ENCODE measurements at regions not wholly inside any gene's neighbourhood (a gene's known extent, or its start where the extent isn't known, plus 50 kb on each side); places are given as distances from the start of the nearest gene placed in this dataset.
A peak's percentile ranks its signal among the peaks of the same experiment; 100 is the strongest.
"Not testable (repeated sequence)": the region's sequence is repeated elsewhere in the genome, so short reads cannot be mapped to it uniquely, and the experiment has no call there.

DNA sequence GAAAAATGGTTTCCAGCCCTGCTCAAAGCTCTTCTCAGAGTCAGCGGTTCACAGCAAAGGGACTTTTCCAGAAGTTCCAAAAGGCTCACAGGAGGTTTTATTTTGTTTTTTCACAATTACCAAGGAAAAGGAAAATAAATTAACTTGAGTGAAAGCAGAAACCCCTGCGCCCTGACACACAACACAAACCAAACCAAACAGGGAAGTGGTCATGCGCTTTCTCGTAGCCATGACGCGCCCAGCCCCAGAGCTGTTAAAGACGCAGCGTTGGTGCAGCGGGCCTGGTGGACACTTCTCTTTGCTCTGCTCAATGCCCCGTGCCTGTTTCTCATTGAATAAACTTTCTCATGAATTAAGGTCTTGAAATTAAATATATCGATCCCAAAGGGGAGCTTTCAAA is 134.4 kb upstream of the LYZL2 start:
- peak; percentile 67 for DNase-seq

- DNase-seq = no peak
These were observed 133.1 kb upstream of the LYZL2 start for GRCh38 chr10:30762620-30763019.

DNA sequence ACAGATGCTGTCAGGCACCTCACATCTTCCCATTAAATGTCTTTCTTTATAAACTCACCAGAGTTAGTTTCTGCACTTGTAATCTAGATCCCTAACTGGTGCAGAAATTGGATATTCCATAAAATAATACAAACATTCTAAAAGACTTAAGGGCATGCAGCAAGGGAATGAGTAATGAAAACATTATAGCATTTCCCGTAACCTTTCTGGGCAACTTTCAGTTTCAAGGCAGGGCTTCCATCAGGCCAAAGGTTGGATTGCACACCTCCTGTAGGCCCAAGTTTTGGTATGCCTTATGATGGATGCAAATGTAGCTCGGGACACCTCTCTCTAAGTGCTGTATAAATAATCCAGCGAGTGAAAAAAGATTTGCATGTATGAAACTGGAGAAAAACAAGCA is 129.9 kb upstream of the LYZL2 start:
- DNase-seq = no peak

DNA sequence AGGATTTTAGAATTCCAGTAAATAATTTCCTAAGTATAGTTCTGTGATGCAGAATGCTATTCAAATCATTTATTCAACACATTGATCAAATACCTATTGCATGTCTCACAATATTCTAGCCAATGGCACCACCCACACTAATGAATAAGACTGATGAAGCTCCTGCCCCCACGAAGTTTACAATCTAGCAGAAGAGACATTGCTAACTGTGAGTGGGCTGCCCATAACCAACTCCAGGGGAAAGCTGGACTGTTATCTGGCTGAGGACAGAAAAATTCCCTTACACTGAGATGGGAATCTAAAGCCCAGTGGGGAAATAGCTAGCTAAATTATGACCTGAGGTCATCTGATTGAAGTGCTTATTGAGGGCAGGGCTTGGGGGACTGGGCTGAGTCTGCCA is 128.8 kb upstream of the LYZL2 start:
- no peak for DNase-seq

DNA sequence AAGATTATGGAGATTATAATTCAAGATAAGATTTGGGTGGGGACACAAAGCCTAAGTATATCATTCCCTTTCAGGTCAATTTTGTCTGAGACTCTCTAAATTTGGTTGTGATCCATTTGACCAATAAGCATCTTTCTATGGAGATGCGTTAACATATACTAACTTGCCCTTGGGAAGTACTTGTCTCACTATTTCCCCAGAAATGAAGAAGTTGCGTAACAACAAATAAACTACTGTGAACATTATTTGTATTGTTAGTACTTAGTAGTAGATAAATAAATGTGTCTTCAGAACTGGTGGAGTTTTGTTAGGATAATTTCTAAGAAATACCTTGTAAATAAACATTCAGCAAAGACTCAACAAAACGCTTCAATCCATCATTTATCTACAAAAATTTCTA is 127.3 kb upstream of the LYZL2 start:
- DNase-seq = no peak

DNA sequence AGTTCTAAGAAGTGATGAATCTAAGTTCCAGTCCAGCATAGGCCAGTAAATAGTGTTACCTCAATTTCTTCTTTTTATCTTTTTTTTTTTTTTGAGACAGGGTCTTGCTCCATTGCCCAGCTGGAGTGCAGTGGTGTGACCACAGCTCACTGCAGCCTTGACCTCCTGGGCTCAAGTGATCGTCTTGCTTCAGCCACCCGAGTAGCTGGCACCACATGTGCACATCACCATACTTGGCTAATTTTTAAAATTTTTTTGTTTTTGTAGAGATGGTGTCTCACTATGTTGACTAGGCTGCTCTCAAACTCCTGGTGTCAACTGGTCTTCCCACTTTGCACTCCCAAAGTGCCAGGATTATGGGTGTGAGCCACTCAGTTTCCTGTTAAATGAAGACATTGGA is 126.6 kb upstream of the LYZL2 start:
- no peak for DNase-seq

GRCh38 chr10:30755441-30755953 is 125.9 kb upstream of the LYZL2 start:
- DNase-seq = peak; percentile 95

DNA sequence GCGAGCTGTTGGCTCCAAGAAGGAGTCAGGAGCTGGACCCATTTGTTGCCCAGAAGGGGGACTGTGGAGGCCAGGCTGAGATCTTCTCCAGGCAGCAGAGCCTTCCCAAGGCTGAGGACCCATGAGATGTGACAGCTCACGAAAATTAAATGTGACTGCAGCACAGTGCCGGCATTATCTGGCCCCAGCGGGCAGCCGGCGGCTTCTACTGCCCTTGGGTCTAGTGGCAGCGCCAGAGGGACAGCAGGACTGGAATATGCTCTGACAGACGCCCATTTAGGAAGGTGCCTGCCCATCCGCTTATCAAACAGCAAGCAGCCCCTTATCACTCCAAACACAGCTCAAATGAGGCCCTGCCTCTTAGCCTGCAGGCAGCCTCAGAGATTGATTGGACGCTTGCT is 122.9 kb upstream of the LYZL2 start:
- DNase-seq = no peak

- peak; percentile 92 for DNase-seq
These were observed 122.3 kb upstream of the LYZL2 start for GRCh38 chr10:30751678-30752331.

DNA sequence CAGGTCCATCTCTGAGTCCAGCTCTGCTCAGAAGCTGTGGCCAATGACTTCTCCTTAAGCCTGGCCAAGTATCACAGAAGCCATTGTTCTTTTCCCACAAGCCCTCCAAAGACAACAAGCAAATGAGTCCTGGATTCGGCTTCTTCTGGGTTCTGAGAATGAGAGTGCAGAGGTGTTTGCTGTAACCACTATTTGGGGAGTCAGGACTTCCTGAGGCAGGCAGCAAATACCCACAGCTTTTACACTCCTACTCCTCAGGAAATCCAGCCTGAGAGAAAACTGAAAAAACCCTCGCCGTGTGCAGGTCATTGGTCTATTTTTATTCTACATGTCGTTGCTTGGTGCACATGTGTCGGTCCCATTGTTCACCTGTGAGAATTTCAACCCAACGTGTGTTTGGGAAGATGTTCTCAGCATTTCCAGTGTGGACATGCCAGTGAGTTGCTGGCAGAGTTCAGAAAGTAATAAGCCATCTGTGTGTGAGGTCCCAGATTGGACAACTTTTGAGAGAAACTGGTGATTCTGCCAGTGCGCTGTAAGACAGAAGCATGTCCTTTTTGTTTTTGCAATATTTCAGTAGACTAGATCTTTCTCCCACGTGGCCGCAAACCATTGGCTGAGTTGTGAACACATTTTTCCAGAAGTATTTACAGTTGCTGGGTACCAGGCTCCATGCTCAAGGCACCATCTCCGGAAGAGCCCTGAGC is 121.6 kb upstream of the LYZL2 start:
- no peak for DNase-seq

GRCh38 chr10:30749385-30749784 is 119.8 kb upstream of the LYZL2 start:
- no peak for DNase-seq

GRCh38 chr10:30748152-30748973 is 118.8 kb upstream of the LYZL2 start:
- no peak for DNase-seq

DNA sequence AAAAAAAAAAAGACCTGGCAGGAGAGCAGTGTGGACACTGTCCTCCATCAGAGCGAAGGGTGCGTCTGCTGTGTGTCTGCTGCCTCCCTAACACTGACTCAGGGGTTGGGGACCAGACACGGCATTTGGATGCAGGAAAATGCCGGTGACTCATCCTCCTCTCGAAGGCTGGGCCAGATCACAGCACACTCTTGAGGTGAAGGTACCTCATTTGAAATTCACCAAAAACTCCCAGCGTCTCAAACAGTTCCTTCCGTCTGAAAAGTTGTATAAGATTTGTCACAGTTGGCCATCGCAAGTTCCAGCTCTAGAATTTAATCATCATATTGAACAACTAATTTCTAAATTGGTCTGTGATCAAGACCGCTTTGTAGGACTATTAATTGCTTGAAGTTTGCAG is 118.1 kb upstream of the LYZL2 start:
- no peak for DNase-seq

GRCh38 chr10:30745953-30746352 is 116.4 kb upstream of the LYZL2 start:
- DNase-seq = no peak

DNA sequence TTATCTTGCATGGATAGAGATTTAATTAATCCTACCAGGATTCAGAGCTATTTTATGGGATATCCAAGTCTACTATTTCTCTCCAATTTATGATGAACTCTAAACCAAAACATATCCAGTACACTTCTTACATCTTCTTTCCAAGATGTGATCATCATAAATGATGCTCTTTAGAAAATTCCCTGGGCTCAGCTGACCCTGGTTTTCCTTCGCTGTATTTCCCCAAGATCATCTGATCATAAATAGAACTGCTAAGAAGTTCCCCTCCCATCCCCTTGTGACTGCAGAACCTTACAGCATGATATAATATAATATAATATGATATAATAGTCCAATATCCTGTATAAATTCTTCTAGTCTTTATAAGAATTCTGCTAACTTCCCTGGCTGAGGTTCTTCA is 114.6 kb upstream of the LYZL2 start:
- DNase-seq = no peak

- no peak for DNase-seq
These were observed 114.0 kb upstream of the LYZL2 start for GRCh38 chr10:30743586-30743985.

GRCh38 chr10:30742471-30742870 is 112.9 kb upstream of the LYZL2 start:
- DNase-seq = no peak

DNA sequence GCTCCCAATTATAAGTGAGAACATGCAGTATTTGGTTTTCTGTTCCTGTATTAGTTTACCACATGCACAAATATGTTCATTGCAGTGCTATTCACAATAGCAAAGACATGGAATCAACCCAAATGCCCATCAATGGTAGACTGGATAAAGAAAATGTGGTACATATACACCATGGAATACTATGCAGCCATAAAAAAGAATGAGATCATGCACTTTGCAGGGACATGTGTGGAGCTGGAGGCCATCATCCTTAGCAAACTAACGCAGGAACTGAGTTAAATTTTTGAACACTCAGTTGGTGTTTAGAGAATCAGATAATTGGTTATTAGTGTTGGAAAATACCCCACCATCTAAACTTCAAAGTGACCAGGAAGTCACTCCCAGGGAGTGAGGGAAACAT is 111.2 kb upstream of the LYZL2 start:
- not testable (repeated sequence) for DNase-seq

DNA sequence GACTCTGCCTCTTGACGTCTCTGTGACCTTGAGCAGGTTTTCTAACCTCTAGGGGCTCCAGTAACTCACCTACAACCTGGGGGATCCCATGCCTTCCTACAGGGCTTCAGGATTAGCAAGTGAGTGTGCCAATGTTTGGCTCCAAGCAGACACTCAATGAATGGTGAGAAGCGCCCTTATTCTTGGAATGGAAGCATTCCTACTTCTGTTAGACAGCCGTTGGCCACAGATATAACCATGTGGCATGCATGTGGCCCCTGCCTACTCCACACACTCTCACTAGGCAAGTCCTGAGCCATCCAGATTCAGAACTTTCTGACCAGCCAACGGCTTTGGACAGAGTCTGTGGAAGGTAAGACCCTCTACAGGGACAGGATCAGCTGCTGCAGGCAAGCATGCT is 108.9 kb upstream of the LYZL2 start:
- no peak for DNase-seq

DNA sequence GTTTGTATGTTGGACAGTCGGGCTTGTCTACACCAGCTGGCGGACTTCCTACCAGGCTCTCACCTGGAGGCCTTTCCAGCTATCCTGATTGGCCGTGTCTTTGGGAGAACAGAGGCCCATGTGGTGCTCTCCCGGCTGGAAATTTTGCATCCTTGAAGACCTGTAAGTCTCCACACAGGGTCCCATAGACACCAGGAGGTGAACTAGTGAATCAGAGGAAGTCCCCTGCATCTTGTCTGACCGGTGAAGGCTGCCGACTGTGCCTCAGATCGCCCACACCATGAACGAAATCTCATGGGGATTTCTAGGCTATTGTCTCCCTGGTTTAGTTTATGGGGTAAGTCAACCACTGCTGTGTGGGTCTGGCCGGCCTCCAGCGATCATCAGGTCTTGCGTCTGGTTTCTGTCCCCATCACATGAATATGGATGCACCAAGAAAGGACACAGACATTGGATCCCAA is 108.4 kb upstream of the LYZL2 start:
- DNase-seq = no peak

- DNase-seq = peak; percentile 39
These were observed 107.2 kb upstream of the LYZL2 start for GRCh38 chr10:30736685-30737232.

- no peak for DNase-seq
These were observed 105.3 kb upstream of the LYZL2 start for GRCh38 chr10:30734901-30735300.

DNA sequence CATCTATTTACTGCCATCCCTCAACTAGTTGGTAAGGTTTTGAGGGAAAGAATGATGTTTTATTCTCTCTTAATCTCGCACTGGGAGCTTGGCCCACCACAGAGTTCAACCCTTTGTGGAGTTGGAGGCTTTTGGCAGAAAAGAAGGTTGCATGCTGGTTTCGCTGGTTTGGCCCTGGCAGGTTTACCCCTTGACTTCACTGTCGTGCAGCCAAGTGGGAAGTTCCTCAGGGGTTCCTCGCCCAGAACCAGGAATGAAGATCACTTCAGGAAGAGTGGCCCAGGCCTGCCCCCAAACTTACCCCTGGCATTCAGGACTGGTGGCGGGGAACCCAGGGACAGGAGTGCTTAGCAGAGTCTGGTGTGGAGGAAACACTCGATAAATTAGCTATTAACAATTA is 103.1 kb upstream of the LYZL2 start:
- DNase-seq = no peak
